Non-pigmented ciliary epithelial cell (primary cell): ENCODE measurements at regions not wholly inside any gene's neighbourhood (a gene's known extent, or its start where the extent isn't known, plus 50 kb on each side); places are given as distances from the start of the nearest gene placed in this dataset.

ENCODE experiments used
- DNase-seq: peaks from one replicate; pipeline ENCODE4 v3.0.0-alpha.2; 2010; ENCODE audit warnings: low read depth

GRCh38 chr1:5812295-5812694 is 179.9 kb downstream of the NPHP4 start:
- no peak for DNase-seq

- no peak for DNase-seq
These were observed 180.8 kb downstream of the NPHP4 start for GRCh38 chr1:5811419-5811818.

GRCh38 chr1:5810553-5811270 is 181.5 kb downstream of the NPHP4 start:
- no peak for DNase-seq

GRCh38 chr1:5810131-5810530 is 182.1 kb downstream of the NPHP4 start:
- no peak for DNase-seq

- no peak for DNase-seq
These were observed 182.9 kb downstream of the NPHP4 start for GRCh38 chr1:5809207-5809788.

- no peak for DNase-seq
These were observed 188.4 kb downstream of the NPHP4 start for GRCh38 chr1:5803851-5804250.

GRCh38 chr1:5802606-5803005 is 189.6 kb downstream of the NPHP4 start:
- no peak for DNase-seq

- no peak for DNase-seq
These were observed 193.3 kb downstream of the NPHP4 start for GRCh38 chr1:5798904-5799303.

GRCh38 chr1:5798151-5798730 is 194.0 kb downstream of the NPHP4 start:
- no peak for DNase-seq

- no peak for DNase-seq
These were observed 196.2 kb downstream of the NPHP4 start for GRCh38 chr1:5796028-5796427.

- no peak for DNase-seq
These were observed 197.9 kb downstream of the NPHP4 start for GRCh38 chr1:5794279-5794678.

GRCh38 chr1:5793516-5793915 is 198.7 kb downstream of the NPHP4 start:
- DNase-seq, result no peak

- DNase-seq, result no peak
These were observed 211.1 kb downstream of the NPHP4 start for GRCh38 chr1:5781079-5781478.

GRCh38 chr1:5780324-5780716 is 211.9 kb downstream of the NPHP4 start:
- DNase-seq, result no peak

GRCh38 chr1:5779608-5780323 is 212.5 kb downstream of the NPHP4 start:
- no peak for DNase-seq

GRCh38 chr1:5776035-5776550 is 216.1 kb downstream of the NPHP4 start:
- DNase-seq, result no peak

GRCh38 chr1:5774019-5774418 is 218.2 kb downstream of the NPHP4 start:
- no peak for DNase-seq

GRCh38 chr1:5771788-5772187 is 220.4 kb downstream of the NPHP4 start:
- no peak for DNase-seq

GRCh38 chr1:5770981-5771765 is 221.1 kb downstream of the NPHP4 start:
- no peak for DNase-seq

- no peak for DNase-seq
These were observed 222.5 kb downstream of the NPHP4 start for GRCh38 chr1:5769760-5770159.

- no peak for DNase-seq
These were observed 223.1 kb downstream of the NPHP4 start for GRCh38 chr1:5769146-5769545.

GRCh38 chr1:5768014-5768413 is 224.2 kb downstream of the NPHP4 start:
- DNase-seq, result no peak
